Stomach smooth muscle (tissue), 2 donors: ENCODE measurements at regions not wholly inside any gene's neighbourhood (a gene's known extent, or its start where the extent isn't known, plus 50 kb on each side); places are given as distances from the start of the nearest gene placed in this dataset.
"Not testable (repeated sequence)": the region's sequence is repeated elsewhere in the genome, so short reads cannot be mapped to it uniquely, and the experiment has no call there.

Source experiments
- H3K27ac ChIP-seq: one replicate; pipeline ENCODE4 v1.7.0; 2013; ENCODE audit warnings: mild to moderate bottlenecking, low read length, inconsistent platforms
- H3K27me3 ChIP-seq, 2 donors: one replicate each; pipeline ENCODE4 v1.7.0; 2013; ENCODE audit warnings: low read length in 2 of 2; ENCODE audit not compliant: insufficient read depth in 2 of 2, control insufficient read depth in 1 of 2
- H3K36me3 ChIP-seq, 2 donors: one replicate each; pipeline ENCODE4 v1.7.0; 2013; ENCODE audit warnings: low read length in 2 of 2; ENCODE audit not compliant: control insufficient read depth in 2 of 2, insufficient read depth in 2 of 2
- H3K4me1 ChIP-seq: one replicate; pipeline ENCODE4 v1.7.0; 2013; ENCODE audit warnings: low read length; ENCODE audit not compliant: control insufficient read depth, insufficient read depth
- H3K4me3 ChIP-seq, 2 donors: one replicate each; pipeline ENCODE4 v1.7.0; 2013; ENCODE audit warnings: low read length in 2 of 2
- H3K9ac ChIP-seq, 2 donors: one replicate each; pipeline ENCODE4 v1.7.0; 2013; ENCODE audit warnings: low read length in 2 of 2, mild to moderate bottlenecking in 1 of 2
- H3K9me3 ChIP-seq, 2 donors: one replicate each; pipeline ENCODE4 v1.7.0; 2013; ENCODE audit warnings: low read length in 2 of 2; ENCODE audit not compliant: control insufficient read depth in 2 of 2
- donor health status: healthy.
- donor health status: Pancreatic carcinoma.

DNA sequence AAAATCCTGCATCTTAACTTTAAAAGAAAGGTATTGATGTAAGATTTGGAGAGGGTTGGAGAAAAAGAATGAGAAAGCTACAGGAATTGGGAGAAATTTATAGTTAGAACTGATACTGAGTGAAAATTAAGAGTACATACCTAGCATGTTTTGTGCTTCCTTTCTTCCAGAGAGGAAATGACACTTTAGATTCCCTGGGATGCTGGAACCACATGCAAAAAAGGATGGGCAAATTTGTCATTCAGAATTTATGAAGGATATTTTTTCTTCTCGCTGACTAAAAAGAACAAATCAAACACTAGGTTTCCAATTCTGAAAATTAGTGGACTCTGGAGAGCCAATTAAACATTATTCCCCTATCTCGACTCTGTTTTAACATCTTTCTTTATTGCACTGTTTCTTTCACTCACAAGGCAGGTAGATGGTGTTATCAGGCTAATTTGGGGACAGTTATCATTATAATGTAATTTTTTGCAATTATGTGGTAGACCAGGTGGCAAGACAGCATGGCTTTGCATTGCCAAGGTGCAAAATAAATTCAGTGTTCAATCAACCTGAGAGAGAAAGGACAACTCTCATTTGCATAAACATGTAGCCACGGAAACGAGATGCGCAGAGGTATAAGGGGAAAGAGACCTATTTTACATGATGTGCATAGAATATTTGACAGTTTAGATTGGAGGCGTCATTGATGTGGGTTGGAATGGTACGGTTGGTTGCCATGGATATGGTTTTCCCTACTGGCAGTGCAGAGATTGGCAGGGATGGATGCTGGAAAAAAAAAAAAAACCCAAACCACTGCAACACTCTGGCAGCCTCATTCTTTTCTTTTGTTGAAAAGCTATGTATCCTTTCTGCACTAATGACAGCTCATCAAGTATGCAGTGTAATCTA is 320.4 kb upstream of the CCNH start:
- no peak overlapping the region for H3K9ac ChIP-seq
- H3K4me3 ChIP-seq: no peak overlapping the region
- H3K9me3 ChIP-seq: no peaks in the 10 kb centered on the region
- H3K4me1 ChIP-seq: no peaks in the 10 kb centered on the region
- H3K27ac ChIP-seq: no peak overlapping the region
- no peaks in the 10 kb centered on the region for H3K27me3 ChIP-seq
- H3K36me3 ChIP-seq: no peaks in the 10 kb centered on the region

DNA sequence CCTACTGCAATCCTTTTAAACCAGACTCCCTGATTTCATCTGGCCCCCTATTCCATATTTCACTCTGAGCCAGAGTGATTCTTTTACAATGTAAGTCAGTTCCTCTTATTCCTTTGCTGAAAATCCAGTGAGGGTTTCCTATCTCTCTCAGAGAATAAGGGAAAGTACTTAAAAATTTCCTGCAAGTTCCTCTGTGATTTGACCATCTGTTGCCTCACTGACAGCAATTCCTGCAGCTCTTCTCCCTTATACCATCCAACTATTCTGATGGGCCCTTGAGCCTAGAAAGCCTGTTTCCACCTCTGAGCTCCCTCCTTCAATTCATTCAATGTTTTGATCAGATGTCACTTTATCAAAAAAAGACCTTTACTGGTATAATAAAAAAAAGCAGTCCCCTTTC is 317.1 kb upstream of the CCNH start:
- no peak overlapping the region for H3K4me3 ChIP-seq
- no peaks in the 10 kb centered on the region for H3K4me1 ChIP-seq
- H3K9ac ChIP-seq: no peak overlapping the region
- no peaks in the 10 kb centered on the region for H3K36me3 ChIP-seq
- H3K27ac ChIP-seq: no peak overlapping the region
- H3K9me3 ChIP-seq: no peaks in the 10 kb centered on the region
- H3K27me3 ChIP-seq: no peaks in the 10 kb centered on the region

DNA sequence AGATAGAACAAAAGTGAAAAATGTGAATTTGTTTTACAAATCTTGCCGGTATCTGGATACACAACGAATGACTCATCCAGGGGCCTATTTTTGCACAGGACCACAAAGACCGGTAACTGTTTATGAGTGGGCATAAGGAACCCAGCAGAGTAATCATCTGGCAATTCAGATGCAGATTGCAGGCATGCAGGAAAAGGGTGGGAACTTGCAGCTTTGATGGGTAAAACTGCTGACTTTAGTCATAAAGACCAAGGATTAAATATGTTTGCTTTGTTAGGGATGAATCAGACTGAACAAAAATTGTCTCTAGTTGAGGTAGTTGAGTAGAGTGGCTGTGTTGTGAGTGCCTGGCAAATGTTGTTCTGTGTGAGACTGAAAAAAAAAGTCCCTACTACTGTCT is 309.6 kb upstream of the CCNH start:
- Histone ChIP-seq H3K36me3 (no peaks in the 10 kb centered on the region), H3K4me1 (no peaks in the 10 kb centered on the region), H3K27me3 (no peaks in the 10 kb centered on the region), H3K9me3 (peaks cover 3 to 6% of the 10 kb centered on the region in 2 donors), H3K9ac (no peak overlapping the region), H3K27ac (no peak overlapping the region), H3K4me3 (no peak overlapping the region)

DNA sequence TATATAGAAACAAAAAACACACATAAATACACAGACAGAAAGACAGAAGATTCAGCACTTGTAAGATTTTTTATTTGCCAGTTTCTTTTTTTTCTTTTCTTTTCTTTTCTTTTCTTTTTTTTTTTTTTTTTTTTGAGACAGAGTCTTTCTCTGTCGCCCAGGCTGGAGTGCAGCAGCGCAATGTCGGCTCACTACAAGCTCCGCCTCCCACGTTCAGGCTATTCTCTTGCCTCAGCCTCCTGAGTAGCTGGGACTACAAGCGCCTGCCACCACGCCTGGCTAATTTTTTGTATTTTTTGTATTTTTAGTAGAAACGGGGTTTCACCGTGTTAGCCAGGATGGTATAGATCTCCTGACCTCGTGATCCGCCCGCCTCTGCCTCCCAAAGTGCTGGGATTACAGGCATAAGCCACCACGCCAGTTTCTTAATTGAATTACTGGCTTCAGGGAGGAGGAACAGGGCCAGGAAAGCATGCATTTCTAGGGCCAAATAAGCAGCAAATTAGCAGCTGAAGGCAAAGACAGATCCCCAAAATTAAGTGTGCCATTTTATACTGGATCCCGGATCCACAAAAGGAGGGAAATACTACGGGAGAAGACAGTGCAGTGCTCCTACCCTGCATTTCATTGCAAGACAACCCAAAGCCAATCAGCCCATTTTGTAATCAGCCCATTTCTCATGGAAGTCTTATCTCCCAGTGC is 305.6 kb upstream of the CCNH start:
- H3K4me3 ChIP-seq, H3K27me3 ChIP-seq, H3K36me3 ChIP-seq, H3K9ac ChIP-seq, H3K4me1 ChIP-seq, H3K9me3 ChIP-seq, H3K27ac ChIP-seq: not testable (repeated sequence)

DNA sequence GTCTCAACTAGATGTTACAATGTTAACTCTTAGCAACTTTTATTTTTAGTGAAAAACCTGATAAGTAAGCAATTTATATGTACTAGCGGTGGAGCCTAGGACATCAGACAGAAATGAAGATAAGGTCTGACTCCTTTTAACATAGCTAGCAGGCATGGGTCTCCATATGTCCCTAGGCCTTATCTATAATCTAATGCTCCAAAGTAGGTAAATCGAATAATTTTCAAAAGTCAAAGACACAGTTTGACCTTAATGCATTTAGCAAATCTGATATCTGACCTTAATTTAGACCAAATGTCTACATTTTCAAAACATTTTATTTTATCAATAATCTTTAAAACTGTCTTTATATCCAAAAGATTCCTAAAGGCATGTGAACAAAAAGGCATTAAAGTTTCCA is 305.0 kb upstream of the CCNH start:
- Histone ChIP-seq H3K4me1 (no peaks in the 10 kb centered on the region), H3K36me3 (no peaks in the 10 kb centered on the region), H3K4me3 (no peak overlapping the region), H3K9ac (no peak overlapping the region), H3K27me3 (no peaks in the 10 kb centered on the region), H3K27ac (no peak overlapping the region), H3K9me3 (peaks cover 3 to 6% of the 10 kb centered on the region in 2 donors)

DNA sequence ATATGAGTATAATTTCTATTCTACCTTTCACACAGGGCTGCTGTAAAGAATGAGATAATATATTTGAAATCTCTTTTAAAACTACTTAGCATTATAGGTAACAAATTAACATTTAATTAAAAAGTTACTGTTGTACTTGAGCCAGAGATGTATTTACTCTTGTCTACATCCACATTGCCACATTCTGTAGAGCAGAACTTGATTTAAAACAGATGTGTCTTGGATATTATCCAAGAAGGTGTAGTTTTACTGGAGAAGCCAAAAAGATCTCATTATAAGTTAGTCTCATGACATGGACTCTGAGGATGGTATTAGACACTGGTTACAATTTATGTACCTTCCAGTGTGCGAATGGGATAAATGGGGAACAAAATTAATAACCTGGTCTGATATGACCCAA is 293.1 kb upstream of the CCNH start:
- H3K9ac ChIP-seq: no peak overlapping the region
- H3K27me3 ChIP-seq: no peaks in the 10 kb centered on the region
- no peak overlapping the region for H3K4me3 ChIP-seq
- no peaks in the 10 kb centered on the region for H3K36me3 ChIP-seq
- no peaks in the 10 kb centered on the region for H3K9me3 ChIP-seq
- H3K27ac ChIP-seq: no peak overlapping the region
- no peaks in the 10 kb centered on the region for H3K4me1 ChIP-seq

DNA sequence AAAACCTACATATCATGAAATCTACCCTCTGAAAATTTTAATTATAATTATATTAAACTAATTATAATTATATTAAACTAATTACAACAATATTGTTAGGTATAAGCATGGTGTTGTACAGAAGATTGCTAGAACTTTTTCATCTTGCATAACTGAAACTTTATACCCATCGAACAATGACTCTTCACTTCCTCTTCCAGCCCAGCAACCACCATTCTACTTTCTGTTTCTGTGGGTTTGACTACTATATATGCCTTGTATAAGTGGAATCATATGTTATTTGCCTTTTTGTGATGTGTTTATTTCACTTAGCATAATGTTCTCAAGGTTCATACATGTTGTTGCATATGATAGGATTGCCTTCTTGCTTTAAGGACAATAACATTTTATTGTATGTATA is 274.2 kb upstream of the CCNH start:
- Histone ChIP-seq H3K4me1 (no peaks in the 10 kb centered on the region), H3K9me3 (no peaks in the 10 kb centered on the region), H3K4me3 (no peak overlapping the region), H3K36me3 (no peaks in the 10 kb centered on the region), H3K27ac (no peak overlapping the region), H3K27me3 (no peaks in the 10 kb centered on the region), H3K9ac (no peak overlapping the region)

DNA sequence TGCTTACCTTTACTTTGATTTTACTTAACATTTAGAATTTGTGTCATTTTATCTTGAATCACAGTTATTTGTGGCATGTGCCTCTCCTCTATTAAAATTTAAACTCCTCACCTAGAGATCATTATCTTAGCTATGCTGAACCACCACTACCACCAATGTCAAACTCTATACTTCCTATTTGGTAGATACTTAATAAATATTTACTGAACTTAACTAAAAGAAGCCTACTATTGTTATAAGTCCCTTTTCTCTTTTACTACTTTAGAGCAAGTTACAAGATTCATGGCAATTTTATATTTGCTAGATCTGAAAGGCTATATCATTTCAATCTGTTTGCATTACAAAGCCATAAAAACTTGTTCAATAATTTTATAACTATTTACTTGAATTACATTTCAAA is 273.3 kb upstream of the CCNH start:
- Histone ChIP-seq H3K27me3 (no peaks in the 10 kb centered on the region), H3K27ac (no peak overlapping the region), H3K9me3 (no peaks in the 10 kb centered on the region), H3K4me1 (no peaks in the 10 kb centered on the region), H3K4me3 (no peak overlapping the region), H3K36me3 (no peaks in the 10 kb centered on the region), H3K9ac (no peak overlapping the region)

DNA sequence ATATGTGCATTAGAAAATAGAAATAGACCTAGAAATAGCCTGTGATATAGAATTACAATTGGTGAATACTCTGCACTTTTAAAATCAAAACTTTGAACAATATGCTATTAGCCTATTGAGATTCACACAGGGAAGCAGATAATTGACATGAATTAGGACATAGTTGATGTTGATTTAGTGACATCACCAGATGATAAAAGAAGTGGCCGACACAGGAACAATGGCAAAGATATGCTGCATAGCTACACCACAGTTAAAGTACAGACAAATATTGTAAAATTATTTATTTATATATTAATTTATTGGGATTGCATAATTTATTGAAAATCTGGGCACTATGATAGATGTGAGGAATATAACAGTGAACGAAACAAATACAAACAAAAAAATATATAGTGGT is 261.5 kb upstream of the CCNH start:
- H3K4me3 ChIP-seq: no peak overlapping the region
- no peaks in the 10 kb centered on the region for H3K4me1 ChIP-seq
- H3K36me3 ChIP-seq: no peaks in the 10 kb centered on the region
- H3K27ac ChIP-seq: no peak overlapping the region
- no peak overlapping the region for H3K9ac ChIP-seq
- H3K9me3 ChIP-seq: no peaks in the 10 kb centered on the region
- H3K27me3 ChIP-seq: no peaks in the 10 kb centered on the region

DNA sequence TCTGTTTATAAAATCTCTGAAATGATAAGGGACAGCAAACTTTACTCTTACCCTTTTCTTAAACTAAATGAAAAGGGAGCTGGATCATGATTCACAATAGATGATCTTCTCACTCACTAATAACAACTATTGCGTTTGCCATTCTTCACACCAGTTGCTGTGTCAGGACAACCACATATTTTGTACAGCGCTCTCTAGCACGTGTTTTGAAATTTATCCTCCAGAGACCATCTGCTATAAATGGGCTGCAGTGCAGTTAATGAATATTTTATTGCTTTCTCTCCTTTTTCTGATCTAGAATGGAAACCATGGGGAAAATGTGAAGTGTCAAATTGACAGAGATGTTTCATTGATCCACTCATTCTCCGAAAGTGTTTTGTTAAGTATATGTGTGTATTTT is 258.4 kb upstream of the CCNH start:
- no peaks in the 10 kb centered on the region for H3K9me3 ChIP-seq
- no peaks in the 10 kb centered on the region for H3K27me3 ChIP-seq
- no peak overlapping the region for H3K4me3 ChIP-seq
- H3K9ac ChIP-seq: no peak overlapping the region
- H3K36me3 ChIP-seq: no peaks in the 10 kb centered on the region
- H3K4me1 ChIP-seq: no peaks in the 10 kb centered on the region
- H3K27ac ChIP-seq: no peak overlapping the region

DNA sequence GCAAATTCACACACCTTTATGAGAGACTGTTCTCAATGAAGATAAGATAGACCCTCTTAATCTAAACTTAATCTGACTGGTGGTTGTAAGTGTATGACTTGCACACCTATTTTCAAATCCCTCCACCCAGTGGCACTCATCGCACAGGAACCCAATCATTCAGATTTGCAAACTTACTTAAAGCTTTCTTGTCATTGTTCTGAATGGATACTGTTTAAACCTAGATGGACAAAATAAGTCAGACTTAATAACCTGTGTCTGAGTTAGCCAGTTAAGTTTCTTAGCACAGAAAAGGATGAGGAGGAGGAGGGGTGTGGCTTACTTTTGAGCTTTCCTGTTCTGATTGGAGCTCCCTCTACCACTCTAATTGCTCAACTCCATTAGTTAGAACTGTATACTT is 252.4 kb upstream of the CCNH start:
- no peaks in the 10 kb centered on the region for H3K36me3 ChIP-seq
- H3K4me1 ChIP-seq: no peaks in the 10 kb centered on the region
- no peak overlapping the region for H3K4me3 ChIP-seq
- H3K27me3 ChIP-seq: no peaks in the 10 kb centered on the region
- no peak overlapping the region for H3K9ac ChIP-seq
- no peak overlapping the region for H3K27ac ChIP-seq
- H3K9me3 ChIP-seq: no peaks in the 10 kb centered on the region
